ENCODE measurements at regions not wholly inside any gene's neighbourhood (a gene's known extent, or its start where the extent isn't known, plus 50 kb on each side); places are given as distances from the start of the nearest gene placed in this dataset.

- DNase-seq (ENCODE audit: low read depth, low spot score) (no peak), FAIRE-seq (no peak)
- no peak overlapping the region for H3K27ac ChIP-seq (ENCODE audit: control insufficient read depth, insufficient read depth, low read length)
- H3K9me3 ChIP-seq (ENCODE audit: control insufficient read depth, low read depth, low read length), result no peaks in the 10 kb centered on the region
- dilution Hi-C loops (cut with MboI; ENCODE audit: extremely low pct_ligation_motif_present, low sequenced_read_pairs), result no loop called here
- no peak overlapping the region for H3K4me3 ChIP-seq (ENCODE audit: control insufficient read depth in 2 of 3, extremely low read depth in 1 of 3, insufficient read depth in 2 of 3, low read depth in 1 of 3, low read length in 3 of 3)
- H2AFZ ChIP-seq (ENCODE audit: control insufficient read depth, low read length), result no peak overlapping the region
- no peaks in the 10 kb centered on the region for H3K36me3 ChIP-seq (ENCODE audit: control insufficient read depth in 2 of 2, extremely low read depth in 1 of 2, insufficient read depth in 2 of 2, low read length in 2 of 2)
- no peak overlapping the region for H3K4me2 ChIP-seq (ENCODE audit: control insufficient read depth, extremely low read depth, insufficient read depth, low read depth, low read length)
- H4K20me1 ChIP-seq (ENCODE audit: control insufficient read depth, extremely low read depth, insufficient read depth, low read length), result no peaks in the 10 kb centered on the region
- H3K27me3 ChIP-seq (ENCODE audit: control insufficient read depth, extremely low read depth, insufficient read depth, low read length), result no peaks in the 10 kb centered on the region
- no peak overlapping the region for H3K9ac ChIP-seq (ENCODE audit: control insufficient read depth, extremely low read depth, insufficient read depth, low read length)
- no peaks in the 10 kb centered on the region for H3K79me2 ChIP-seq (ENCODE audit: control insufficient read depth, insufficient read depth, low read length)
- H3K9me1 ChIP-seq (ENCODE audit: control insufficient read depth, extremely low read depth, insufficient read depth, low read length), result no peaks in the 10 kb centered on the region
- no peak for TF ChIP-seq CTCF (optimal IDR thresholded peaks at IDR 0.05 in 1 of 3, IDR thresholded peaks at IDR 0.05 in 1 of 3, conservative IDR thresholded peaks at IDR 0.05 in 1 of 3; ENCODE audit: extremely low read depth in 1 of 3, insufficient read depth in 2 of 3, low read length in 3 of 3)
- TF ChIP-seq EZH2 (IDR thresholded peaks at IDR 0.05; ENCODE audit: low read length), result no peak
- no peaks in the 10 kb centered on the region for H3K4me1 ChIP-seq (ENCODE audit: control insufficient read depth, extremely low read depth, insufficient read depth, low read length)
Measured at GRCh38 chr19:31424861-31425620, 75.8 kb upstream of the TSHZ3 start.

DNA sequence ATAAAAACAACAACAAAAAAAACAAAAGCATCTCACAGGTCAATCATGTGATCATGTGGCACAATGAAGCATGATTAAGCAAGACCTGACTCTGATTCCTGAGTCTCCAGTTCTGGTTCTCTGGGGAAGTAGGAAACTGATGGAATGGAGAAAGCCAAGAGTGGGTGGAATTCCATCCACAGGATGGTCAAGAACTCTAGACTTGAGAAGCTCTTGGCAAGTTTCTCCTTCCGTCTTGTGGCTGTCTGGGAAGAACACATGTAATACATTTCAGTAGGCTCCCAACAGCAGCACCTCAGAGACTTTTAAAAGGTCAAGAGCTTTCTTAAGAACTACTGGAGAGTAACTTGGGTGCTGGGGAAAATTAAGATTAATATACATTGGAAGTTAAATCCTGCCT, 78.6 kb upstream of the TSHZ3 start:
- Histone ChIP-seq H3K36me3 (ENCODE audit: control insufficient read depth in 2 of 2, extremely low read depth in 1 of 2, insufficient read depth in 2 of 2, low read length in 2 of 2) (no peaks in the 10 kb centered on the region), H3K4me2 (ENCODE audit: control insufficient read depth, extremely low read depth, insufficient read depth, low read depth, low read length) (no peak overlapping the region), H2AFZ (ENCODE audit: control insufficient read depth, low read length) (no peak overlapping the region), H3K4me3 (ENCODE audit: control insufficient read depth in 2 of 3, extremely low read depth in 1 of 3, insufficient read depth in 2 of 3, low read depth in 1 of 3, low read length in 3 of 3) (no peak overlapping the region), H4K20me1 (ENCODE audit: control insufficient read depth, extremely low read depth, insufficient read depth, low read length) (no peaks in the 10 kb centered on the region), H3K79me2 (ENCODE audit: control insufficient read depth, insufficient read depth, low read length) (no peaks in the 10 kb centered on the region), H3K9me3 (ENCODE audit: control insufficient read depth, low read depth, low read length) (no peaks in the 10 kb centered on the region), H3K27ac (ENCODE audit: control insufficient read depth, insufficient read depth, low read length) (no peak overlapping the region), H3K27me3 (ENCODE audit: control insufficient read depth, extremely low read depth, insufficient read depth, low read length) (no peaks in the 10 kb centered on the region), H3K9ac (ENCODE audit: control insufficient read depth, extremely low read depth, insufficient read depth, low read length) (no peak overlapping the region), H3K9me1 (ENCODE audit: control insufficient read depth, extremely low read depth, insufficient read depth, low read length) (no peaks in the 10 kb centered on the region), H3K4me1 (ENCODE audit: control insufficient read depth, extremely low read depth, insufficient read depth, low read length) (no peaks in the 10 kb centered on the region)
- no peak for TF ChIP-seq CTCF (optimal IDR thresholded peaks at IDR 0.05 in 1 of 3, IDR thresholded peaks at IDR 0.05 in 1 of 3, conservative IDR thresholded peaks at IDR 0.05 in 1 of 3; ENCODE audit: extremely low read depth in 1 of 3, insufficient read depth in 2 of 3, low read length in 3 of 3)
- TF ChIP-seq EZH2 (IDR thresholded peaks at IDR 0.05; ENCODE audit: low read length), result no peak
- no peak for FAIRE-seq
- dilution Hi-C loops (cut with MboI; ENCODE audit: extremely low pct_ligation_motif_present, low sequenced_read_pairs), result no loop called here
- DNase-seq (ENCODE audit: low read depth, low spot score), result no peak

All from keratinocyte (primary cell).